HuH-7 (cell line): ENCODE measurements at regions not wholly inside any gene's neighbourhood (a gene's known extent, or its start where the extent isn't known, plus 50 kb on each side); places are given as distances from the start of the nearest gene placed in this dataset.

Experiments used
- DNase-seq: peaks from one replicate; pipeline ENCODE4 v3.0.0; 2011; ENCODE audit warnings: low spot score

DNA sequence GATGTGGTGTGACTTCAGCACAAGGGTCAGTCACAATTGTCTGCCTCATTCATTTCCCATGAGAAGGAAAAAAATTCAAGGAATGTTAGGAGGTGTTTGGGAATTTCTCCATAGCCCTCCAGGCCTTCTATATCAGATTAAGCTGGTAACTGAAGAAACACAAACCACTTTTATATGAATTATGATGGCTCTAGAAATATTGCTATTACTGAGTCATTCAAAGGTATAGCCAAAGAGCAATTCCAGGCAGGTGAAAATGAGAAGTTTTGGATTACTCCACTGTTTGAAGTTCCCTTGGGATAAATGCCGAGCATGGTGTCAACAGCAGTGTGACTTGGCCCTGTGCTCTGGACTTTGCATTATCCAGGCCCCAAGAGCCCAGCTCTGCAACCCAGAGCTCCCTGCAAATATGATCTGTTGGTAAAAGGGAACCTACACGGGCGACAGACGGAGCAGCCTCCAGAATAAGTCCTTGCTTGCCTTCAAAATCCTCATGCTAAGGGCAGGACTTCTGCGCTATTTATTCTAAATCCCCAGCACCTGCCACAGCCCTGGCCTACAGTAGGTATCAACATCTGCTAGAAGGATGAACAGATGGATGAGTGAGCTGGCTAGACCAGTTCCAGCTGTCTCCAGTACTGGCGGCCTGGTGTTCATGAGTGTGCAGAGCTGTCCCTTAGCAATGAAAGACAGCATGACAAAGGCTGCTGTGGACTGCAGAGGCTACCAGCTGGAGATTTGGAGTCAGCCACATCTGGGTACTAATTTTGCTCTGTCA, 67.5 kb upstream of the ZBED5 start:
- DNase-seq, result no peak

DNA sequence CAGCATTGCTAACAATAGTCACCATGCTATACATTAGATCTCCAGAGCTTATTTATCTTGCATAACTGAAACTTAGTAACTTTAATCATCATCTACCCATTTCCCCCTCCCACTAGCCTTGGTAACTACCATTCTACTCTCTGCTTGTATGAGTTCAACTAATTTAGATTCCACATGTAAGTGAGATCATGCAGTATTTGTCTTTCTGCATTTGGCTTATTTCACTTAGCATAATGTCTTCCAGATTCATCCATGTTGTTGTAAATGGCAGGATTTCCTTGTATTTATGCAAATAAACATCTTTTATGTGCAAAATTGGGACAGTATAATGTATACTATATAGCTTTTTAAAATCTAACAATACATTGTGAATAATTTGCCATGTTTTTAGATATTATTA, 66.0 kb upstream of the ZBED5 start:
- no peak for DNase-seq

DNA sequence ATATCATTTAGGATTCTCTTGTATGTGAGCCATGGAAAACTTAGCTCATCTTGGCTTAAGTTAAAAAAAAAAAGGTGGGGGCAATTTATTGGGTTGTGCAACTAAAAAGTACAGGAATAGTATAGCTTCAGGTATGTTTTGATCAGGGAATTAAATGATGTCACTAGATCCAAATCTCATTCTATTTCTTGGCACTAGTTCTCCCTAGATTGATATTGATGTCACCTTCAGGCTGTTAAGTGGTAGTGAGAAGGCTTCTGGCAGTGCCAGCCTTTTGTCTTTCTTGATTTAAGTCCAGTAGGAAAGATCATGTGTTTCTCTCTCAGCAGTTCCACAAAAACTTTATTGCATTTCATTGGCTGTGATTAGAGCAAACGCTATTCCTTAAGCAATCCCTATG, 65.0 kb upstream of the ZBED5 start:
- no peak for DNase-seq

DNA sequence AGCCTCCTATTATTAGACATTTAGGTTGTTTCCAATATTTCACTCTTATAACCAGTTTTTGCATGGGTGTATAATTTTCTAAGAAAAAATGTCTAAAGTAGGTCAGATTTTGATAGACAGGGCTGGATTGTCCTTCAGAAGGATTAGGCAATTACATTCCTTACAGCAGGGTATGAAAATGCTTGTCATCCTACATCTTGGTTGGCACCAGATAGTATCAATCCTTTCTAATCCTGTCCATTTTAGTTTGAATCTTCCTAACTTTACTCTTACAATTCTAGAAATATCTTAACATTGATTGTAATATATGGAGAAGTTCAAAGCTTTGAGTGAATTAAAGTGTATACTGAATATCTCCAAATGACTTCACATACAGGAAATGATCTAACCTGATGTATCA, 63.0 kb upstream of the ZBED5 start:
- no peak for DNase-seq

DNA sequence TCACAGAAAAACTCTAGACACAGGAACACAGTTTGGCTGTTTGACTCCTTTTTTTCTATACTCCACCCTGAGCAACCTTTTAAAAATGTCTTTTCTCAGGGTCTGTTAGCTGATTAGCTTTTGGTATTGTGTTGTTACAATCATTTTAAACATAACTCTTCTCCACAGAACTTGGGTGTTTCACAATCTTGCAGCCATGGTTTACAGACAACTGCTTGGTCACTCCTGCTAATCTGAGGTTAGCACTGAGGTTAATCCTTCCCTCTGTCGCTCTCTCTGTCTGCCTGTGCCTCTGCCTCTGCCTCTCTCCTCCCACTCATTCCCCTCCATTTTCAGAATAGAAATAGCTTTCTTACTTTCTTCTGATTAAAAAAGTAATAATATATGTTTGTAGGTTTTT, 62.4 kb upstream of the ZBED5 start:
- DNase-seq, result no peak

DNA sequence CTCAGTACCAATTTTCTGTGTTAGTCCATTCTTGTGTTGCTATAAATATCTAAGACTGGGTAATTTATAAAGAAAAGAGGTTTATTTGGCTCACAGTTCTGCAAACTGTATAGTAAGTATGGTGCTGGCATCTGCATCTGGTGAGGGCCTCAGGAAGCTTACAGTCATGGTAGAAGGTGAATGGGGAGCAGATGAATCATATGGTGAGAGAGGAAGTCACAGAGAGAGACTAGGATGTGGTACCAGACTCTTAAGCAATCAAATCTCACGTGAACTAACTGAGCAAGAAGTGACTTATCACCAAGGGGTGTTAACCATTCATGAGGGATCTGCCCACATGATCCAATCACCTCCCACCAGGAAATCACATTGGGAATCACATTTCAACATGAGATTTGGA, 60.8 kb upstream of the ZBED5 start:
- no peak for DNase-seq

DNA sequence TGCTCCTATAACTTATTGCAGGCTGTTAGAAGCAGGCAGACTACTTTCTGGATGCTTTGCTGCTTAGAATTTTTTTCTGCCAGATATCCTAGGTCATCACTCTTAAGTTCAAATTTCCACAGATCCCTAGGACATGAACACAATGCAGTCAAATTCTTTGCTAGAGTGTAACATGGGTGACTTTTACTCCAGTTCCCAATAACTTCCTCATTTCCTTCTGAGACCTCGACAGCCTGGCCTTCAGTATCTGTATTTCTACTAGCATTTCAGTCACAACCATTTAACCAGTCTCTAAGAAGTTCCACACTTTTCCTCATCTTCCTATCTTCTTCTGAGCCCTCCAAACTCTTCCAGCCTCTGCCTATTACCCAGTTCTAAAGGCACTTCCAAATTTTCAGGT, 60.4 kb upstream of the ZBED5 start:
- no peak for DNase-seq

DNA sequence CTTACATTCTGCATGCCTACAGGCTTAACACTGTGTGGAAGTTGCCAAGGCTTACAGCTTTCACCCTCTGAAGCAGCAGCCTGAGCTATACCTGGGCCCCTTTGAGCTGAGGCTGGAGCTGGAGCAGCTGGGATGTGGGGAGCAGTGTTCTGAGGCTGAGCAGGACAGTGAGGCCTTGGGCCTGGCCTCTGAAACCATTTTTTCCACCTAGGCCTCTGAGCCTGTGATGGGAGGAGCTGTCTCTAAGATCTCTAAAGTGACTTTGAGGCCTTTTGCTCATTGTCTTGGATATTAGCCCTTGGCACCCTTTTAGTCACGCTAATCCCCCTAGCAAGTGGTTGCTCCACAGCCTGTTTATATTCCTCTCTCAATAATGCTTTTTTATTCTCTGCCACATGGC, 59.9 kb upstream of the ZBED5 start:
- no peak for DNase-seq

DNA sequence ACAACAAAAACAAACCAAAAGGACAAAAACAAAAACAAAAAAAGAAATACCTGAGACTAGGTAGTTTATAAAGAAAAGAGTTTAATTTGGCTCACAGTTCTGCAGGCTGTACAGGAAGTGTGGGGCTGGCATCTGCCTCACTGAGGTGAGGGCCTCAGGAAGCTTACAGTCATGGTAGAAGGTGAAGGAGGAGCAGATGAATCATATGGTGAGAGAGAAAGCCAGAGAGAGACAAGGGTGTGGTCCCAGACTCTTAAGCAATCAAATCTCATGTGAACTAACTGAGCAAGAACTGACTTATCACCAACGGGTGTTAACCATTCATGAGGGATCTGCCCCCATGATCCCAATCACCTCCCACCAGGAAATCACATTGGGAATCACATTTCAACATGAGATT, 58.8 kb upstream of the ZBED5 start:
- DNase-seq, result no peak

DNA sequence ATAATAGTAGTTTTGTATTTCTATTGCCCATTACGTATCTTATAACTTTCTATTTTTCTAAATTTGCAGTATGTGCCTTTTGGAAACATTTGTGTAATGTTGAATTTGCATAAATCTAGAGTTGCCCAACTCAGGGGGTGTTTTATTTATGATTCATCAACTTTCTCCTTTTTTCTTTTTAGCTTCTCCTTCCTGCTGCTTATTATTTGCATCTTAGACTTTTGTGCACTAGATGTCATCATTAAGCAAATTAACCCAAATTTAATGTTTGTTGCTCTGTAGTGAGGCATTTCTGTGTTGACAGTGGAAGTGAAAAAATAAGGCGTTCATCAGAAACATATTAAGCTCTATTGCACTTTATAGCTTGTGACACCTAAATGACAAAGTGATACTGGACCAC, 56.2 kb upstream of the ZBED5 start:
- no peak for DNase-seq

DNA sequence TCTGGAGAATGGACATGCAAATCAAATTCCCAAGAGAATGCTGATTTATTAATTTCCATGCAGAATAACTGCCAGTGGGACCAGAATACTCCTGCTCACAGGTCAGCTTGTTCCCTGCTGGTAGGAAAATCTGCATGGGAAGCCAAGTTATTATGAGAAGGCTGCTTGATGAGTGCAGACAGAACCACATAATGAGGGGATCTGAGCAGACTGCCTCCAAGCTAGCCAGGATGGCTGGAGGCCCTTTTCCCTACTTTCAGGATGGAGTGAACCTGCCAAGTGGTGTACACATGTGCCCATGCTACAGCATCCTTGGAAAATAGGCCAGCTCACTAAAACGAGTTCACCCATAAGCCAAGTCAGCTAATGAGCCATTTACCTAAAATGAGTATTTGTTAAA, 55.2 kb upstream of the ZBED5 start:
- DNase-seq, result no peak

DNA sequence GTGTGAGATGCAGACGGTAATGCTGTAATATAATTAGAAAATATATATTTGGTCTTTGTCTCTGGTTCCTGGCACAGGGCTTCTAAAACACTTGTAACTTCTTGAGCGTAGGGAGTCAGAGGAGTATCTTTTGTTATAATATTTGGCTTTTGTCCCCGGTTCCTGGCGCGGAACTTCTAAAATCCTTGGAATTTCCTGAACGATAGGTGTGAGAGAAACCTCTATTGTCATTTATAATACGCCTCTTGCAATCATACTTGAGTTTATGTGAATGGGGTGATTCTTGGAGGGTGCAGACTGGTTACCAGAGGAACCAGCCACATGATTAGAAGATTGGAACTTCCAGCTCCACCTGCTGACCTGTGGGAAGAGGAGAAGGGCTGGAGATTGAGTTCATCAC, 54.1 kb upstream of the ZBED5 start:
- no peak for DNase-seq

DNA sequence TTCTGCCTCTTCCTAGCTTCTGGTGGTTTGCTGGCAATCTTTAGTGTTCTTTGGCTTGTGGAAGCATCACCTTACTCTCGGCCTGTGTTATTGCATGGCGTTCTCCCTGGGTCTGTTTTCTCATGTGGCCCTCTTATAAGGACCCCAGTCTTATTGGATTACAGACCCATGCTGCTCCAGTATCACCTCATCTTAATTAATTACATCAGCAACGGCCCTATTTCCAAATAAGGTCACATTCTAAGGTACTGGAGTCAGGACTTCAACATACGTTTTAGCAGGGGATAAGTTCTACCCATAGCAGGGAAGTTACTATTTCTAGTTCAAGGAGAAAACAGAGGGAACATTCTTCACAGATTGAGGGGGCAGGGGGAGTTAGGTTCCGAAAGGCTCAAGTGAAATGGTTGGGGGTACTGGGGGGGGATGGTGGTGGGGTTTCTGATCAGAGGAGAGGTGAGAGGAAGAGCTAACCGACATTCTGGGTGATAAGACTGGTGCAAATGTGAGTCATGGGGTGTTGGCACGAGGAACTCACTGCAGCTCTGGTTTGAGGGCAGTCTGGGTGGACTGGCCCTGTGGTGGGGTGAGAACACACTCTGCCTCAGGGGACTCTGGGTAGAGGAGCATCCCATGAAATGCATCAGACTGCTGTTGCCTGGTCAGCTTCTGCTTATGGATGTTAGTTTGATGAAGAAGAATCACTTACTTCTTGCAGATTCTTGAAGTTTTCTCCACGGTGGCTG, 51.5 kb upstream of the ZBED5 start:
- no peak for DNase-seq

DNA sequence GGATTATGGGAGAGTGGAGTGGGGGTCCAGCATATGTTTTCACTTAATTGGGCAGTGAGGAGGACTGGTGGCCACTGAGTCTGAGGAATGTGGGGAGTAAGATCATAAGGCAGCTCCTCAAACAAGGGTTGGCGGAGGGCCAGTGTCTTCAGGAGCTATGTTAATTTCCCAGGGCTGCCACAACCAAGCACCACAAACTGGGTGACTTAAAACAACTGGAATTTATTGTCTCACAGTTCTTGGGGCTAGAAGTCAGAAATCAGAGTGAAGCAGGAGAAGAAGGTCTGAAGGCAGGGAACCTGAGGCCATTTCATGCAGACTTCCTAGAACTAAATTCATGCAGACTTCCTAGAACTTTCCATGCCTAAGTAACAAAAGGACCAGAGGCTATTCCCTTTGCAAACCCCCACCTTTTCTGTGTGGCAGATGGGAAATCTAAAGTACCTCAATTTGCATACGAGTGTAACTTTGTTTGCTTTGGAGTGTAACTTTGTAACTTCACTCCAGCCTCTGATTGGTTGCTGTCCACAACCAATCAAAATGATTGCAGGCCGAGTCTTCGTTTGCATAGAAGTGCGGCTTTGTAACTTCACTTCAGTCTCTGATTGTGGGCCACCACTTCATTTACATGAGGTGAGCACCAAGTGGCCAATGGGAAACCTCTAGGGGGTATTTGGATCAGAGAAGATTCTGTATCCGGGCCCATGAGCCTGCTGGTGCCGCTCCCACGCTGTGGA, 50.5 kb upstream of the ZBED5 start:
- DNase-seq, result no peak
